ENCODE measurements at regions not wholly inside any gene's neighbourhood (a gene's known extent, or its start where the extent isn't known, plus 50 kb on each side); places are given as distances from the start of the nearest gene placed in this dataset.

DNA sequence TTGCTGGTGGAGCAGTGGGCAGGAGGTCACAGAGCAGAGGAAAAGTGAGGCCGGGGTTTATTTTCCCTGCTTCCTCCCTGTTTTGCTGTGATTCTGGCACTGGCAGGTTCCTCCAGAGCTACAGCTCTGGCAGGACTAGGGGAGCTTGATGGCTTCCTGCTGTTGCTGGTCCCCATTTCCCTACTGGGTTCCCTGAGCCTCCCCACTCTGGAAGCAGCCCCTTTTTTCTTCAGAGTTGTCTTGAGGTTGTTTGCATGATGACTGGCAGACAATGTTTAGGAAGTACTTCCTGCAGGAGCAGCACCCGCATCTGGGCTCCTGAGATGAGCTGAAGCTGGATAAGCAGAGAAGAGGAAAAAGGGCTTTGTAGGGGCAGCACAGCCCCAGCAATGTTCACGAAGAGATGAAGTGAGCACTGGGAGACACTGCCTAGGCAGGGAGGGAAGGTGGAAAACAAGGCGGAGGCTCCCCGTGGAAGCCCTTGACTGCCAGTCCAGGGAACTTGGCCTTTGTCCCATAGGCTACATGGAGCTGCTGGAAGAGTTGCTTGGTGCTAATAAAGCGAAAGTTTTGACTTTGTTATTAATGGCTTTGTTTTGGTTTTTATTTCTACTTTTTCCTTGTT is 126.9 kb downstream of the SLC38A6 start:
- no peak for DNase-seq (ENCODE audit: low read depth)

DNA sequence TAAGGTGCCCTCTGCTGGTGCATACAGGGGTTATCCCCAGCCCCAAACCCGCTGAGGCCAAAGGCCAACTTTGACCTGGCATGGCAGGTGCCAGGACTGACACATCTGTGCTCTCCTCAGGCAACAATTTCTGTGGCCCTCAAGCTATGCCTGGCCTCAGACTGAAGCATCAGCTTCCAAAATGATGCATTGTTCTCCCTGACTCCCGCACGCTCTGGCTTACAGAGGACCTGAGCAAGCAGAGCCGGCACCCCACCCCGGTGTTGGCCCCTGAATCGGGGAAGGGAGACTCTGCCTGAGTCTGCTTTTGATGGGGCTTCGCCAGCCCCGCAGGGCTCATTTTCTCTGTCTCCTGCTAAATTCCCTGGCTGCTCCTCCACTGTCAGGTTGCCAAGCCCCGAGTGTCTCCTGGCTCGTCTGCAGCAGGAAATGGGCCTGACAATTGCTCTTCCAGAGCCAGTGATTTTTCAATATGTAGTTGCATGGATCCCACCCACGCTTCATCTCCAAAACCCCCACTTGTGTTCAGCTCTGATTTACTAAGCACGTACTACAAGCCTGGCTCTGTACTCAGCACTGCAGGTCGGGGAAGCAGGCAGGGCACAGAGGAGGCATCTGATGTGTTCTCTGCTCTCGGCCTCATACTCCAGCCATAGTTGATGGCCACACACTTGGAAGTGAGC is 126.1 kb downstream of the SLC38A6 start:
- DNase-seq (ENCODE audit: low read depth) = no peak

GRCh38 chr14:61106271-61106958 is 125.4 kb downstream of the SLC38A6 start:
- no peak for DNase-seq (ENCODE audit: low read depth)

GRCh38 chr14:61104358-61104757 is 123.3 kb downstream of the SLC38A6 start:
- DNase-seq (ENCODE audit: low read depth) = no peak

DNA sequence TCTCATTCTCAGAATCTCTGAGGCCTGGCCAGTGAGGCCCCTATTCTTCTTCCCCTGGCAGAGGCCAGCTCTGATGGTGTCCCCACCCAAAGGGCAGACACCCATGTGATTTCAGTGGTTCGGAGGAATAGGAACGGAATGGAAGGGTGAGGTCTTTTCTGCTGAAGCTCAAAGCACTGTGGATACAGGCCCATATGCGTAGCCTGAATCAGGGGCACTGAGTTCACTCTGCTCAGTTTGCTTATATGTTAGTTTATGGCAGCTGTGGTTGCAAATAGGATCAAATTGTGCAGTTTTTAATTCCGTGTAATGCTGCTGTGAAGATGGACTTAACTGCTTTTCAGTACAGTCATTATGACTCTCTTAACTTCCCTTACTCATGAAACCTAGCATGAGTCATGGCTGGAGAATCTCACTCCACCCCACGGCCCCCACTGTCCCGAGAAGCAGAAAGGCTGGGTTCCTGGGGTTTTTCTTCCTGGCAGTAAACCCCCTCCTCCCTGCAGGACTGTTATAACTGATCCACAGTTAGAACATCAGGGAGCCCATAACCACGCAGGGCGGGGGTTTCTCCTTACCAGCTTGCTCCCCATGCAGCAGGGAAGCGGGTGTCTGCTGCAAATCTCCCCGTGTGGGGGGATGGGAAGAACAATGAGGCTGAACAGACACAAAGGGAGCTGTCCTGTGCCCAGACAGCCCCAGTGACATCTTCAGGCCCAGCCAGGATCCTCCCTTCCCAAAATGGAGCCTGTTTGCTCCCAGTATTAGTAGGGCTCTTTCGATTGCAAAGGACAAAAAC is 122.7 kb downstream of the SLC38A6 start:
- peak; percentile 96 for DNase-seq (ENCODE audit: low read depth)

GRCh38 chr14:61102549-61103466 is 121.8 kb downstream of the SLC38A6 start:
- no peak for DNase-seq (ENCODE audit: low read depth)

All from HS-27A (cell line).